ENCODE measurements at regions not wholly inside any gene's neighbourhood (a gene's known extent, or its start where the extent isn't known, plus 50 kb on each side); places are given as distances from the start of the nearest gene placed in this dataset.

GRCh38 chr2:217438136-217438535 is 564.7 kb downstream of the TNS1 start:
- TF ChIP-seq EZH2 (IDR thresholded peaks at IDR 0.05; ENCODE audit: low read length), result no peak
- TF ChIP-seq, protein P1, sequence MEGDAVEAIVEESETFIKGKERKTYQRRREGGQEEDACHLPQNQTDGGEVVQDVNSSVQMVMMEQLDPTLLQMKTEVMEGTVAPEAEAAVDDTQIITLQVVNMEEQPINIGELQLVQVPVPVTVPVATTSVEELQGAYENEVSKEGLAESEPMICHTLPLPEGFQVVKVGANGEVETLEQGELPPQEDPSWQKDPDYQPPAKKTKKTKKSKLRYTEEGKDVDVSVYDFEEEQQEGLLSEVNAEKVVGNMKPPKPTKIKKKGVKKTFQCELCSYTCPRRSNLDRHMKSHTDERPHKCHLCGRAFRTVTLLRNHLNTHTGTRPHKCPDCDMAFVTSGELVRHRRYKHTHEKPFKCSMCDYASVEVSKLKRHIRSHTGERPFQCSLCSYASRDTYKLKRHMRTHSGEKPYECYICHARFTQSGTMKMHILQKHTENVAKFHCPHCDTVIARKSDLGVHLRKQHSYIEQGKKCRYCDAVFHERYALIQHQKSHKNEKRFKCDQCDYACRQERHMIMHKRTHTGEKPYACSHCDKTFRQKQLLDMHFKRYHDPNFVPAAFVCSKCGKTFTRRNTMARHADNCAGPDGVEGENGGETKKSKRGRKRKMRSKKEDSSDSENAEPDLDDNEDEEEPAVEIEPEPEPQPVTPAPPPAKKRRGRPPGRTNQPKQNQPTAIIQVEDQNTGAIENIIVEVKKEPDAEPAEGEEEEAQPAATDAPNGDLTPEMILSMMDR (optimal IDR thresholded peaks at IDR 0.05 in 1 of 3, IDR thresholded peaks at IDR 0.05 in 1 of 3, conservative IDR thresholded peaks at IDR 0.05 in 1 of 3; ENCODE audit: extremely low read depth in 1 of 3, insufficient read depth in 2 of 3, low read length in 3 of 3), result no peak

Data from keratinocyte (primary cell).